Lower leg skin (tissue), 3 donors: ENCODE measurements at regions not wholly inside any gene's neighbourhood (a gene's known extent, or its start where the extent isn't known, plus 50 kb on each side); places are given as distances from the start of the nearest gene placed in this dataset.
"Not testable (repeated sequence)": the region's sequence is repeated elsewhere in the genome, so short reads cannot be mapped to it uniquely, and the experiment has no call there.

Source experiments
- CTCF ChIP-seq, 3 donors: fragments of 450-650 bp; IDR thresholded peaks; one replicate each; pipeline ENCODE4 v1.5.1; 2016; ENCODE audit warnings: antibody characterized with exemption in 3 of 3, mild to moderate bottlenecking in 3 of 3, moderate library complexity in 2 of 3
- POLR2A ChIP-seq, 2 donors: fragments of 450-650 bp; IDR thresholded peaks; one replicate each; pipeline ENCODE4 v1.6.1; 2016 to 2017; ENCODE audit warnings: antibody characterized with exemption in 2 of 2, mild to moderate bottlenecking in 1 of 2, moderate library complexity in 1 of 2

DNA sequence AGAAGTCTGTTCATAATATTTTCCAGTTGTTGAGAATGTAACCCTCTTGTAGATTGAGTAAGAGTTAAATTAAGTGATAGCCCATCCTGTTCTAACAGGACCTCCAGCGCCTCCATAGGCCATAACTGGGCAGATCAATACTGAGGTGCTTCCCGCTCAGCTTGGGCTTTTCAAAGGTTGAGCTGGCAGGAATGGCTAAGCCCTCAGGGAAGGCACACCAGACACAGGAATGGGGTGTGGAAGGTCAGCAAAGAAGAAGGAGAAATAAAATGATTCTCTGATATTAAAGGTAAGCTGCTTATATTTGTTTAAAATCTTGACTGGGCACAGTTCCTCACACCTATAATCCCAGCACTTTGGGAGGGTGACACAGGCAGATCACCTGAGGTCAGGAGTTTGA lies 737.8 kb upstream of the TPTE start:
- TF ChIP-seq CTCF, POLR2A (IDR thresholded peaks at IDR 0.05): not testable (repeated sequence)
